ENCODE measurements at regions not wholly inside any gene's neighbourhood (a gene's known extent, or its start where the extent isn't known, plus 50 kb on each side); places are given as distances from the start of the nearest gene placed in this dataset.

GRCh38 chr21:18163956-18164355 is 80.7 kb upstream of the CHODL start:
- TF ChIP-seq CTCF (IDR thresholded peaks at IDR 0.05; ENCODE audit: low read depth, low read length) (no peak), POLR2A (IDR thresholded peaks at IDR 0.05; ENCODE audit: extremely low read depth, insufficient read length) (no peak)
